ENCODE measurements at regions not wholly inside any gene's neighbourhood (a gene's known extent, or its start where the extent isn't known, plus 50 kb on each side); places are given as distances from the start of the nearest gene placed in this dataset.

GRCh38 chr14:34099635-34100034 lies 148.8 kb upstream of the EGLN3 start:
- TF ChIP-seq CREB1 (IDR thresholded peaks at IDR 0.05; ENCODE audit: low read depth) (no peak), REST (IDR thresholded peaks at IDR 0.05; ENCODE audit: low read depth) (no peak), TAF1 (IDR thresholded peaks at IDR 0.05; ENCODE audit: low read depth) (no peak), RAD21 (IDR thresholded peaks at IDR 0.05; ENCODE audit: low read depth) (no peak)
